ENCODE measurements at regions not wholly inside any gene's neighbourhood (a gene's known extent, or its start where the extent isn't known, plus 50 kb on each side); places are given as distances from the start of the nearest gene placed in this dataset.

DNA sequence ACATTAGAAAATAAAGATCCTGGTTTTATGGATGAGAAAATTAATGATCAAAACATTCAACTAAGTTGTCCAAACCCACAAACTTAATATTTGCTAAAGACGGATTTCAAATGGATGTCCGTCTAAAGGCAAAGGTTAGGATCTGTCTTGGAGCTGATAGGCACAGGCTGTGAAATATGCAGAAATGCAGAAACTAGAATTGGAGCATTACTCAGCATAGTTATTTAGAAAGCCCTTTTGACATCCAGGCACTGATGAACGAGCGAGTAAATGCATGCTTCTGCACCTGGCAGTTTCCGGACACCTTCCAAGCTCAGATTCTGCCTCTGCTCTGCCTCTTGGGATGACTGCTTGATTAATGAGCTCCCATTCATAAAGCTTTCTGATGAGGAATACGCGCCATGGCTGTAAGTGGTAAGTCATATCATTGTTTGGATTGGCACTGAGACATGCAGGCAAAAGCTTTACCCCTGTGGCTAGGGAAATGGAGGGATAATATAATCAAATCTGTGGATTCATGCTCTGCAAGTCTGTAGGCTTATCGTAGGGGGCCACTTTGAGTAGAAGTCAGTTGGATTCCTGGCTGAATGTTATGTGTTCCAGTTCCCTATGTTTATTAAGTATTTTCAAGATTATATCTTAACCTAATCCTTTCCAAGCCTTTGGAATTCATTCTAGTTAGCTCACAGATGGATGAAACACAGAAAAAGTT, 2176.3 kb upstream of the CELF4 start:
- TF ChIP-seq, protein P1, sequence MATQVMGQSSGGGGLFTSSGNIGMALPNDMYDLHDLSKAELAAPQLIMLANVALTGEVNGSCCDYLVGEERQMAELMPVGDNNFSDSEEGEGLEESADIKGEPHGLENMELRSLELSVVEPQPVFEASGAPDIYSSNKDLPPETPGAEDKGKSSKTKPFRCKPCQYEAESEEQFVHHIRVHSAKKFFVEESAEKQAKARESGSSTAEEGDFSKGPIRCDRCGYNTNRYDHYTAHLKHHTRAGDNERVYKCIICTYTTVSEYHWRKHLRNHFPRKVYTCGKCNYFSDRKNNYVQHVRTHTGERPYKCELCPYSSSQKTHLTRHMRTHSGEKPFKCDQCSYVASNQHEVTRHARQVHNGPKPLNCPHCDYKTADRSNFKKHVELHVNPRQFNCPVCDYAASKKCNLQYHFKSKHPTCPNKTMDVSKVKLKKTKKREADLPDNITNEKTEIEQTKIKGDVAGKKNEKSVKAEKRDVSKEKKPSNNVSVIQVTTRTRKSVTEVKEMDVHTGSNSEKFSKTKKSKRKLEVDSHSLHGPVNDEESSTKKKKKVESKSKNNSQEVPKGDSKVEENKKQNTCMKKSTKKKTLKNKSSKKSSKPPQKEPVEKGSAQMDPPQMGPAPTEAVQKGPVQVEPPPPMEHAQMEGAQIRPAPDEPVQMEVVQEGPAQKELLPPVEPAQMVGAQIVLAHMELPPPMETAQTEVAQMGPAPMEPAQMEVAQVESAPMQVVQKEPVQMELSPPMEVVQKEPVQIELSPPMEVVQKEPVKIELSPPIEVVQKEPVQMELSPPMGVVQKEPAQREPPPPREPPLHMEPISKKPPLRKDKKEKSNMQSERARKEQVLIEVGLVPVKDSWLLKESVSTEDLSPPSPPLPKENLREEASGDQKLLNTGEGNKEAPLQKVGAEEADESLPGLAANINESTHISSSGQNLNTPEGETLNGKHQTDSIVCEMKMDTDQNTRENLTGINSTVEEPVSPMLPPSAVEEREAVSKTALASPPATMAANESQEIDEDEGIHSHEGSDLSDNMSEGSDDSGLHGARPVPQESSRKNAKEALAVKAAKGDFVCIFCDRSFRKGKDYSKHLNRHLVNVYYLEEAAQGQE (IDR thresholded peaks at IDR 0.05; ENCODE audit: insufficient read depth in 1 of 2, low read depth in 2 of 2, low read length in 2 of 2) = peak in 1 of 2 experiments; percentile 50; a peak in 1 of 4 replicates
- peak; percentile 38; the same call in 1 of the 2 replicates for TF ChIP-seq POLR2AphosphoS5 (IDR thresholded peaks at IDR 0.05; ENCODE audit: low read depth, low read length)
- no peak for TF ChIP-seq SIN3A (IDR thresholded peaks at IDR 0.05; ENCODE audit: borderline replicate concordance, insufficient read depth, low read length)
- TF ChIP-seq FOXP2 (optimal IDR thresholded peaks at IDR 0.05; ENCODE audit: borderline replicate concordance, extremely low read depth, extremely low read length, insufficient read depth) = no peak

DNA sequence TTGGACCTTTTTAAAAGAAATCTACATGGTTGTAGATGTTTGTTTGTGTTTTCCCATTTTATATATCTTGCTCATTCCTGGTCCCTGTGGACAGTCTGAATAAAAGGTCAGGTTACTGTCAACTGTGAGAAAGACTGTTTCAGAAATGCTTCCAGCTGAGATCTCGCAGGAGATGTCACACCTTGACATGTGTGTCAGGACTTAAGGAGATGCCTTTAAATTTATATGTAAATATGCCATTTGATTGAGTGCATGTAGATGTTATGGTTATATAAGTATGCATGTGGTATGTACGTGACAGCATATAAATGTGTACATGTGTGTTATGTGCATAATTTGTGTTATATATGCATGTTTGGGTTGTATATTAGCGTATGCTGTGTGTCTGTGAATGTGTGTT, 2172.3 kb upstream of the CELF4 start:
- TF ChIP-seq, protein P1 (IDR thresholded peaks at IDR 0.05; ENCODE audit: insufficient read depth in 1 of 2, low read depth in 2 of 2, low read length in 2 of 2) = no peak
- TF ChIP-seq FOXP2 (optimal IDR thresholded peaks at IDR 0.05; ENCODE audit: borderline replicate concordance, extremely low read depth, extremely low read length, insufficient read depth) = no peak
- no peak for TF ChIP-seq SIN3A (IDR thresholded peaks at IDR 0.05; ENCODE audit: borderline replicate concordance, insufficient read depth, low read length)
- no peak for TF ChIP-seq POLR2AphosphoS5 (IDR thresholded peaks at IDR 0.05; ENCODE audit: low read depth, low read length)
- no peak for TF ChIP-seq TAF1 (IDR thresholded peaks at IDR 0.05; ENCODE audit: borderline replicate concordance, insufficient read depth, low read length)

DNA sequence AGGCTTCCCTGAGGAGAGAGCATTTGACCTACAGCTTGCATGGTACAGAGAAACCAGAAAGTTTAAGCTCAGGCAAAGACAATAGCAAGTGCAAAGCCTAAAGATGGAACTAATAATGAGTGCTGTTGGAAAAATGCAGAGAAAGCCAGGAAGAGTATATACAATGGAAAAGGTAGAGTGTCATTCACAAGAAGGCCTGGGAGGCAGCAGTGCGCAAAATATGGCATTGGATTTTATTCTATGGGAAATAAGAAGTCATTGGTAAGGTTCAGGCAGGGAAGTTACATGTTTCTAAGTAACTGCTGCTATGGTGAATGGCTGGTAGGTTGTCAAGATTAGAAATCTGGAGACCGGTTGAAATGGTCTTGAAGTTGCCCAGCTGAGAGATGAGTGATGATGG, 2167.3 kb upstream of the CELF4 start:
- TF ChIP-seq TAF1 (IDR thresholded peaks at IDR 0.05; ENCODE audit: borderline replicate concordance, insufficient read depth, low read length) (no peak), SIN3A (IDR thresholded peaks at IDR 0.05; ENCODE audit: borderline replicate concordance, insufficient read depth, low read length) (no peak), FOXP2 (optimal IDR thresholded peaks at IDR 0.05; ENCODE audit: borderline replicate concordance, extremely low read depth, extremely low read length, insufficient read depth) (no peak), POLR2AphosphoS5 (IDR thresholded peaks at IDR 0.05; ENCODE audit: low read depth, low read length) (no peak)
- TF ChIP-seq, protein P1 (IDR thresholded peaks at IDR 0.05; ENCODE audit: insufficient read depth in 1 of 2, low read depth in 2 of 2, low read length in 2 of 2) = no peak

DNA sequence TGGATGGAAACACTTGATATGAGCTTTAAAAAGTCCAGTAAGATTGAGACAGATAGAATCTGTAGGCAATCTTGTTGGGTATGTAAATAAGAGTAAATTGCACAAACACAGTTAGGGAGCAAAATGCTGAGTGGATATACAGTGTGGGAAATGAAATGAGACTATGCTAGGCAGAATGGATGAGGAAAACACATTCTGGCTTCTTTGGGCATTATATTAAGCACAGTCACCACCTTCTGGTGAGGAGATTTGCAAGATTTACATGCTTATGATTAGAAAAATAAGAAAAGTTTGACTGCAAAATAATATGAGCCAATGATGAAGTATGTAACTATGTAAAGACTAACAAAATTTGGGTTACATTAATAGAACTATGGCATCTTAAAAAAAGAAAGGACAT, 2165.0 kb upstream of the CELF4 start:
- TF ChIP-seq FOXP2 (optimal IDR thresholded peaks at IDR 0.05; ENCODE audit: borderline replicate concordance, extremely low read depth, extremely low read length, insufficient read depth) (no peak), TAF1 (IDR thresholded peaks at IDR 0.05; ENCODE audit: borderline replicate concordance, insufficient read depth, low read length) (no peak), POLR2AphosphoS5 (IDR thresholded peaks at IDR 0.05; ENCODE audit: low read depth, low read length) (no peak), SIN3A (IDR thresholded peaks at IDR 0.05; ENCODE audit: borderline replicate concordance, insufficient read depth, low read length) (no peak)
- TF ChIP-seq, protein P1 (IDR thresholded peaks at IDR 0.05; ENCODE audit: insufficient read depth in 1 of 2, low read depth in 2 of 2, low read length in 2 of 2) = no peak

Measured in PFSK-1 (cell line).